ENCODE measurements at regions not wholly inside any gene's neighbourhood (a gene's known extent, or its start where the extent isn't known, plus 50 kb on each side); places are given as distances from the start of the nearest gene placed in this dataset.
"Not testable (repeated sequence)": the region's sequence is repeated elsewhere in the genome, so short reads cannot be mapped to it uniquely, and the experiment has no call there.

DNA sequence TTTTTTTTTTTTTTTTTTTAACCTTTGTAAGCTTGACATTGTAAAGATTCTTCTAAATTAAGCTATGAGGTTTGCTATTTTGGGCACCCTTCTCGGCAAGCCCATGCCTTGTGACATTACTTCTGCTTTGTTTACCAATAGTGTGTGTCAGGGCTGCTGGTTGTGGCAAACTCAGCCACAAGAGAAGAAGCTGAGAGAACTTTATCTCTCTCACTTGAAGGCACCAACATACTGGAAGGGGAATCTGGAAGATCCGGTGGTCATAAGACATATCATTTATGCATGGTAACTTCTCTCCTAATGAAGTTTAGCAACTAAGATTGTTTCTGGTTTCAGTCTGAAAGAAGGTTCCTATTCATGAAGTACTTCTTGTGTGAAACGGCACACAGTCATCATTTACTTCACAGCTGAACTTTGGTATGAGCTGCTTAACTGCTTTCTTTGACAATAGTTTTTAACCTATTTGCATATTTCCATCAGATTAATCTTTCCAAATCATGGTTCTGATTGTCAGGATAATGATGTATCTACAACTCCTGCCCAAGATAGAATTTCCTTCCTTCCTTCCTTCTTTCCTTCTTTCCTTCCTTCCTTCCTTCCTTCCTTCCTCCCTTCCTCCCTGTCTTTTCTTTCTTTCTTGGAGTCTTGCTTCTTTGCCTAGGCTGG is 189.3 kb downstream of the NFKBIZ start:
- peaks cover 10 to 25% (median 17%) of the 10 kb centered on the region in 11 experiments; a peak in 19 of 22 replicates for H3K9me3 ChIP-seq (replicated peaks in 1 of 11)
- no peaks in the 10 kb centered on the region for H3K27me3 ChIP-seq
- H3K4me1 ChIP-seq, result peaks cover 0 to 60% (median 9%) of the 10 kb centered on the region in 10 experiments; a peak in 11 of 20 replicates
- H3K9ac ChIP-seq, result peak overlapping the region in 3 of 11 experiments; percentile 40 to 81 (median 75); a peak in 5 of 22 replicates
- H3K4me3 ChIP-seq, result no peak overlapping the region
- TF ChIP-seq Cebpa-rat (IDR thresholded peaks at IDR 0.05), result peak in 2 of 11 experiments; percentile 23 to 57; a peak in 2 of 22 replicates
- H3K4me2 ChIP-seq, result peak overlapping the region in 8 of 11 experiments; percentile 8 to 69 (median 33); a peak in 12 of 22 replicates
- H4K20me1 ChIP-seq, result no peaks in the 10 kb centered on the region
- no peaks in the 10 kb centered on the region for H3K36me3 ChIP-seq
- H3K27ac ChIP-seq, result peak overlapping the region in 6 of 11 experiments; percentile 38 to 96 (median 68); a peak in 11 of 22 replicates

DNA sequence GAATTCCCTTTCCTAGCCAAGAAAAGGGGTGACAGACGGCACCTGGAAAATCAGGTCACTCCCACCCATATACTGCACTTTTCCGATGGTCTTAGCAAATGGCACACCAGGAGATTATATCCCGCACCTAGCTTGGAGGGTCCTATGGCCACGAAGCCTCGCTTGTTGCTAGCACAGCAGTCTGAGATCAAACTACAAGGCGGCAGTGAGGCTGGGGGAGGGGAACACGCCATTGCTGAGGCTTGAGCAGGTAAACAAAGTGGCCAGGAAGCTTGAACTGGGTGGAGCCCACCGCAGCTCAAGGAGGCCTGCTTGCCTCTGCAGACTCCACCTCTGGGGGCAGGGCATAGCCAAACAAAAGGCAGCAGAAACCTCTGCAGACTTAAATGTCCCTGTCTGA is 190.8 kb downstream of the NFKBIZ start:
- not testable (repeated sequence) for H3K4me2 ChIP-seq, H3K27ac ChIP-seq, H3K27me3 ChIP-seq, H4K20me1 ChIP-seq, H3K4me3 ChIP-seq, H3K36me3 ChIP-seq, H3K9ac ChIP-seq
- peaks cover 0 to 45% (median 9%) of the 10 kb centered on the region in 10 experiments; a peak in 11 of 20 replicates for H3K4me1 ChIP-seq
- peaks cover 10 to 25% (median 17%) of the 10 kb centered on the region in 11 experiments; a peak in 19 of 22 replicates for H3K9me3 ChIP-seq (replicated peaks in 1 of 11)

DNA sequence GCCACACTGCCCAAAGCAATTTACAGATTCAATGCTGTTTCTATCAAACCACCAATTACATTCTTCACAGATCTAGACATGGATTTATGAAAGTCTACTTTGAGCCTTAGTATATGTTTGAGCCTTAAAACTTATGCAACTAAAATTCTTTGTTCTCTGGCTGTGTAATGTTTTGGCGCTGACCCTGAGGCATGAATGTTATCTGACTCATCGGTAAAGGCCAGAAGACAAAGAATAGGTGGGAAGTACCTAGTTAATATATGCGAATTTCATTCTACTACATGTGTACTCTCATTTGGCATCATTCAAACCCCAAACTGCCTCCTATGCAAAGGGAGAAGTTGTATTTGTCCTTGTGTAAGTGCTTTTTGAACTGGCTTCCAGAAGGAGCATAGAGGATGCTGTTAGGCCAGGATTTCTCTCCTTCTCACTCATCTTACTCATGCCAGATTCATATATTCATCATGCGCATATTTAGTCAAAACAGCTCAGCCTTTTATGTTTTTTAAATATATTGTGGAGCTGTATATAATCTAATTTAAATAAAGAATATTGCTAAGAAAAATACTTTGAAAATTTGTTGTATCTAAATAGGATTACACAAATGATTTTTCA is 204.2 kb downstream of the NFKBIZ start:
- Histone ChIP-seq H3K4me3 (no peak overlapping the region), H3K27me3 (no peaks in the 10 kb centered on the region), H3K27ac (no peak overlapping the region), H3K36me3 (peaks cover 0 to 11% (median 0%) of the 10 kb centered on the region in 11 experiments; a peak in 2 of 22 replicates), H4K20me1 (no peaks in the 10 kb centered on the region), H3K9ac (no peak overlapping the region), H3K4me2 (no peak overlapping the region), H3K9me3 (replicated peaks in 1 of 11) (peaks cover 17 to 43% (median 26%) of the 10 kb centered on the region in 11 experiments), H3K4me1 (peaks cover 0 to 4% (median 0%) of the 10 kb centered on the region in 10 experiments; a peak in 2 of 20 replicates)
- TF ChIP-seq Cebpa-rat (IDR thresholded peaks at IDR 0.05), result no peak

DNA sequence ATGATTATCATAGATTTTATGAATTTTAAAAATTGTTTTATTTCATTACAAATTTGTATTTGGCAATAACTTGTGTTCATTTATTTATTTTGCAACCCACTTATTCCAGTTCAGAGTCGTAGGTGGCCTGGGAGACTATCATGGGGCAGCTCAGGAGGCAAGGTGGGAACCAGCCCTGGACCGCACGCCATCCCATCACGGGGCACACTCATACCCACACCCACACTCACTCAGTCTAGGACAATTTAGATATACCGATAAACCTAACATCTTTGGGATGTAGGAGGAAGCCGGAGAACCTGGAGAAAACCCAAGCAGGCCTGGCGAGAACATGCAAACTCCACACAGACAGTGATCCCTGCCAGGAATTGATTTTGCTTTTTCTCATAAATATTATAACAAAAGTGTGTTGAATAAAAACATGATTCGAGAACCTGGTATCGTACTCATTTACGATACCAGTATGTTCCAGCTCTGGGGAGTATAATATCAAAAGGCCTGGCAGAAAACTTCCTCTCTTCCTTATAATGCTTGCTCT is 205.3 kb downstream of the NFKBIZ start:
- TF ChIP-seq Cebpa-rat (IDR thresholded peaks at IDR 0.05), result no peak
- H3K4me2 ChIP-seq, result no peak overlapping the region
- H3K4me3 ChIP-seq, result no peak overlapping the region
- peaks cover 0 to under 1% (median 0%) of the 10 kb centered on the region in 11 experiments; a peak in 1 of 22 replicates for H3K36me3 ChIP-seq
- H3K9me3 ChIP-seq (replicated peaks in 1 of 11), result peaks cover 6 to 32% (median 15%) of the 10 kb centered on the region in 11 experiments; a peak in 20 of 22 replicates
- H3K9ac ChIP-seq, result no peak overlapping the region
- no peak overlapping the region for H3K27ac ChIP-seq
- H4K20me1 ChIP-seq, result no peaks in the 10 kb centered on the region
- peaks cover 0 to 15% (median 5%) of the 10 kb centered on the region in 10 experiments; a peak in 9 of 20 replicates for H3K4me1 ChIP-seq
- H3K27me3 ChIP-seq, result no peaks in the 10 kb centered on the region

DNA sequence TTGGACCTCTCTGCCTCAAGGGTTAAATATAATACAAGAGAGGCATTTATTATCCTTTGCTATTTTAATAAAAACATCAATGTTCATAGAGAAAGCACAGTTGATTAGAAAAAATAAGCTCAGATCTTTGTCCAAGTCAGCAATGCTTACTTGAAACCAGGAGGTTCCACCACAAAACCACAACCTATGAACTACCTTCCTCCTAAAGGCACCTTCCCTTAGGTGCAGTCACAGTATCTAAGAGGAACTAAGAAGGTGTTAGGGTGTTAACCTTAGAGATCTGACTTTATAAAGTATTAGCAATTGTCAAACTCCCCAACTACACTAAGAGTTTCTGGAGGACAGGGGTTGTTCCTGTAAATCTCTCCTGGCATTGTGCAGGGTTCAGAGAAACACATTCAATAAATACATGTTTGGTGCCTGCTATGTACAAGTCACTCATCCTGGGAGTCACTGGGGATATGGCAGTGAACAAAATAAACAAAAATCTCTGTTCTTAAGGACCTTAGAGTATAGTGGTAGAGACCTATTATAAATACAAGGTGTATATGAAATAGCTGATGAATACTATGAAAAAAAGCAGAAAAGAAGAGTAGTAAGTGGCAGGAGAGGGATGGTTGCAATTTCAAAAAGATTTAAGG is 208.6 kb downstream of the NFKBIZ start:
- H3K4me2 ChIP-seq, result no peak overlapping the region

DNA sequence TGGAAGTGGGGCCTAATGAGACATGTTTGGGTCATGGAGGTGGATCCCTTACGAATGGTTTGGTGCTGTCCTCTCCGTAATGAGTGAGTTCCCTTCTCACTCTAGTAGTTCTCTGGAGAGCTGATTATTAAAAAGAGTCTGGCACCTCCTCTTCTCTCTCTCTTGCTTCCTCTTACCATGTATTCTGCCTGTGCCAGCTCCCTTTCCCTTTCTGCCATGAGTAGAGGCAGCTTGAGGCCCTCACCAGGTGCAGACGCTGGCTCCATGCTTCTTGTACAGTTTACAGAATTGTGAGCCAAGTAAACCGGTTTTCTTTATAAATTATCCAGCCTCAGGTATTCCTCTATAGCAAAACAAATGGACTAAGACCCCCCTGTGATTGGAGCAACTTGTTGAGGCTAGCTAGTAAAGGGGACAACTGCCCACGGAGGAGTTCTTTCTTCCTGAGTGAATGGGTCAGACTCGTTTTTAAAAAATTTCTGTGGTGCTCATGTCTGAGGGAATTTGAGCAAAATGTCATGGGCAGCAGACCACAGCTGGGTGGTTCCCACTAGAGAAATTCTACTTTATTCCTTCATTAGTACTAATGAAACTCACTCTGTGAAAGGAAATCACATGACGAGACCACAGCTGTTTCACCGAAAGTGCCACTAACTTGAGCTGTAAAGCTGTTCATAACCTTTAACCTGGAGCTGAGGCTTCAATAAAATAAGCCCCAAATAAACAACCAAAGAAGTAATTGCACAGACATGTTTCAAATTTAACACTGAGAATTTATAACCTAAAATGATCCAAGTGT is 210.0 kb downstream of the NFKBIZ start:
- Histone ChIP-seq H3K4me3 (no peak overlapping the region), H4K20me1 (no peaks in the 10 kb centered on the region), H3K9me3 (replicated peaks in 1 of 11) (no peaks in the 10 kb centered on the region), H3K4me1 (peaks cover 0 to 16% (median 5%) of the 10 kb centered on the region in 10 experiments; a peak in 9 of 20 replicates), H3K9ac (no peak overlapping the region), H3K27me3 (no peaks in the 10 kb centered on the region), H3K36me3 (no peaks in the 10 kb centered on the region), H3K4me2 (peak overlapping the region in 5 of 11 experiments; percentile 1 to 53 (median 10); a peak in 6 of 22 replicates), H3K27ac (no peak overlapping the region)
- no peak for TF ChIP-seq Cebpa-rat (IDR thresholded peaks at IDR 0.05)

More for the DNA sequence above, 208.6 kb downstream of the NFKBIZ start:
- TF ChIP-seq Cebpa-rat (IDR thresholded peaks at IDR 0.05), result no peak
- H3K9me3 ChIP-seq (replicated peaks in 1 of 11), result no peaks in the 10 kb centered on the region; a peak in 2 of 22 replicates
- no peak overlapping the region for H3K27ac ChIP-seq
- no peak overlapping the region for H3K9ac ChIP-seq
- no peaks in the 10 kb centered on the region for H3K27me3 ChIP-seq
- H4K20me1 ChIP-seq, result no peaks in the 10 kb centered on the region
- H3K4me3 ChIP-seq, result no peak overlapping the region
- no peaks in the 10 kb centered on the region; a peak in 1 of 22 replicates for H3K36me3 ChIP-seq
- H3K4me1 ChIP-seq, result peaks cover 0 to 16% (median 5%) of the 10 kb centered on the region in 10 experiments; a peak in 9 of 20 replicates

DNA sequence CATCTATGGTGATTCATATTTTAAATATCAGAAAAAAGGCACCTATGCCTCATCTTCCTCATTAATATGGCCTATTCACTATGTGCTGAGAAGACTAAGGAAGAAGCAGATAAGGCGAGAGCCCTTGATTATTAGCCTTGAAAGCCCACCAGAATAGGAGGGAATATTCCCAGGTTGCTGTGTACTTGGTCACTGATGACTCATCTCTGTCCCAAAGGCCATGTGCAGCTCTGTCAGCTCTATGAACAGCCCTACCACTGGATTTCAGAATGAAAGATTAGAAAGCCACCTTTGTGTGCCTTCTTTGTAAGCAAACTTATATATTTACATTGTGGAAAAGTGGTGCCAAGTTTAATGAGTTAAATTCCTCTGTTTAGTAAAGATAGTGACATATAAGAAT is 211.5 kb downstream of the NFKBIZ start:
- Histone ChIP-seq H3K9ac (no peak overlapping the region), H3K36me3 (no peaks in the 10 kb centered on the region), H3K4me1 (peaks cover 0 to 16% (median 5%) of the 10 kb centered on the region in 10 experiments; a peak in 9 of 20 replicates), H3K4me2 (no peak overlapping the region), H3K9me3 (replicated peaks in 1 of 11) (no peaks in the 10 kb centered on the region), H3K27me3 (no peaks in the 10 kb centered on the region), H4K20me1 (no peaks in the 10 kb centered on the region), H3K4me3 (no peak overlapping the region), H3K27ac (no peak overlapping the region)
- TF ChIP-seq Cebpa-rat (IDR thresholded peaks at IDR 0.05), result no peak

DNA sequence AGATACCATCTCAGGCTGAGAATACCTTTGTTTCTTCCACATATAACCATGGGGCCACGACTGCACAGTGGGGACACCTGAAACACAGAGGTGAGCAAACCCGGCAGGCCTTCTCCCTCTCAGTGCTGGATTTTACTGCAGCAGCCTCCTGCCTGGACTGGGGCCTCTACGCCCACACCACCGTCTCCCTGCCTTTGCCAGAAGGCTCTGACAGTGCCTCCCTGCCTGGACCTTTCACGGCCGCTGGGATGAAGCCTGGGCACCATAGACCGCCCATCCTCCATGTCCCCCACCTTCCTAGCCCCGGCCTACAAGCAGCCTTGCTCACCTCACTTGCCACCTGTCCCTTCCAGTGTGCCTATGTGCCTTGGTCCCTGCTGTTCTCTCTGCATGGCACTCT is 214.3 kb downstream of the NFKBIZ start:
- no peak for TF ChIP-seq Cebpa-rat (IDR thresholded peaks at IDR 0.05)
- H3K27ac ChIP-seq, result no peak overlapping the region
- no peak overlapping the region for H3K4me3 ChIP-seq
- no peak overlapping the region for H3K4me2 ChIP-seq
- H3K9me3 ChIP-seq (replicated peaks in 1 of 11), result no peaks in the 10 kb centered on the region
- H3K36me3 ChIP-seq, result no peaks in the 10 kb centered on the region
- peaks cover 0 to 12% (median 5%) of the 10 kb centered on the region in 10 experiments; a peak in 9 of 20 replicates for H3K4me1 ChIP-seq
- H4K20me1 ChIP-seq, result no peaks in the 10 kb centered on the region
- no peak overlapping the region for H3K9ac ChIP-seq
- no peaks in the 10 kb centered on the region for H3K27me3 ChIP-seq

Measured in BLaER1 treated with 17β-estradiol and CSF1 and Interleukin-3, amounts not matched to agents 10 nM and 100 nM (cell line).